ENCODE measurements at regions not wholly inside any gene's neighbourhood (a gene's known extent, or its start where the extent isn't known, plus 50 kb on each side); places are given as distances from the start of the nearest gene placed in this dataset.

GRCh38 chr1:232748910-232749368 is 56.3 kb upstream of the MAP10 start:
- in situ Hi-C loops (cut with HindIII; ENCODE audit: low pct_unique_long_range_greater_than_20kb, low sequenced_read_pairs) = no loop called here

GRCh38 chr1:232751393-232752140 is 53.6 kb upstream of the MAP10 start:
- no peak for DNase-seq (ENCODE audit: low read depth, low spot score)
- in situ Hi-C loops (cut with HindIII; ENCODE audit: low pct_unique_long_range_greater_than_20kb, low sequenced_read_pairs) = no loop called here

More at GRCh38 chr1:232748910-232749368, 56.3 kb upstream of the MAP10 start:
- no peak for DNase-seq (ENCODE audit: low read depth, low spot score)

- in situ Hi-C loops (cut with HindIII; ENCODE audit: low pct_unique_long_range_greater_than_20kb, low sequenced_read_pairs) = no loop called here
- no peak for DNase-seq (ENCODE audit: low read depth, low spot score)
Measured at GRCh38 chr1:232752365-232752764, 52.9 kb upstream of the MAP10 start.

- no peak for DNase-seq (ENCODE audit: low read depth, low spot score)
- in situ Hi-C loops (cut with HindIII; ENCODE audit: low pct_unique_long_range_greater_than_20kb, low sequenced_read_pairs) = no loop called here
Measured at GRCh38 chr1:232754930-232755329, 50.3 kb upstream of the MAP10 start.

Small RNAs in the stretch of these regions (small RNA-seq; reads per million reads assigned to genes)
- 0 reads per million in 2 experiments for gene RNU6-1211P
